ENCODE measurements at regions not wholly inside any gene's neighbourhood (a gene's known extent, or its start where the extent isn't known, plus 50 kb on each side); places are given as distances from the start of the nearest gene placed in this dataset.

DNA sequence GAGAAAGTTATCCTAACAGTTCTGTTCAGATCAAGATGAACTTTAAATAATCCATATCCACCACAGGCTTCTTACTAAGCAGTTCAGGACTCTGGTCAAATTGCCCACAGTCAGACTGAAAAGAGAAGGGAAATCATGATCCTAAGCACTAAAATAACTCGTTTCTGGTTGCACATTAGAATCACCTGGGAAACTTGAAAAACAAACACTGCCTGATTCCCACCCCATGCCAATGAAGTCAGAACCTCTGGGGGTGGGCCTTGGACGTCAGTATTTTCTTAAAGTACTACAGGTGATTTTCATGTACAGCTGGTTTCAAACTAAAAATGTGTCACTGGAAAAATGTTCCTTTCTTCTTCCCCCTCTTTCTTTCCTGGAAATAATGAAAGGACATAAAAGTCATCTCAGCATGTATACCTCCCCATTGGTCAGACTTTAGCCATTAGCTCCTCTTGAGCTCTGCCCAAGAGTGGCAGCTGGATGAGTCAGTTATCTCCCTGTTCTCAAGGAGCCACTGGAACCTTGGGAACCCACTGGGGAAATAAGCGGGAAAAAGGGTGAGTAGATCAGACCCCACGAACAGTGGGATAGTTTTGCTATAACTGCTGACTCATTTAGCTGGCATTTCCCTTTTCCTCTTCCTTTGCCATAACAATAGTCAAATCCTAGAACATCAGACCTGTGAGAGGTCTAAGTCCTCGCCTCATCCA lies 75.3 kb upstream of the IL6 start:
- Histone ChIP-seq H3K36me3 (no peaks in the 10 kb centered on the region), H3K27ac (replicated peaks) (no peak overlapping the region), H3K27me3 (ENCODE audit: low read depth) (no peaks in the 10 kb centered on the region), H3K4me3 (no peak overlapping the region), H3K9me3 (replicated peaks) (peaks cover 12% of the 10 kb centered on the region), H3K4me1 (peaks cover 15% of the 10 kb centered on the region)
- no peak for DNase-seq
- TF ChIP-seq, protein P1, sequence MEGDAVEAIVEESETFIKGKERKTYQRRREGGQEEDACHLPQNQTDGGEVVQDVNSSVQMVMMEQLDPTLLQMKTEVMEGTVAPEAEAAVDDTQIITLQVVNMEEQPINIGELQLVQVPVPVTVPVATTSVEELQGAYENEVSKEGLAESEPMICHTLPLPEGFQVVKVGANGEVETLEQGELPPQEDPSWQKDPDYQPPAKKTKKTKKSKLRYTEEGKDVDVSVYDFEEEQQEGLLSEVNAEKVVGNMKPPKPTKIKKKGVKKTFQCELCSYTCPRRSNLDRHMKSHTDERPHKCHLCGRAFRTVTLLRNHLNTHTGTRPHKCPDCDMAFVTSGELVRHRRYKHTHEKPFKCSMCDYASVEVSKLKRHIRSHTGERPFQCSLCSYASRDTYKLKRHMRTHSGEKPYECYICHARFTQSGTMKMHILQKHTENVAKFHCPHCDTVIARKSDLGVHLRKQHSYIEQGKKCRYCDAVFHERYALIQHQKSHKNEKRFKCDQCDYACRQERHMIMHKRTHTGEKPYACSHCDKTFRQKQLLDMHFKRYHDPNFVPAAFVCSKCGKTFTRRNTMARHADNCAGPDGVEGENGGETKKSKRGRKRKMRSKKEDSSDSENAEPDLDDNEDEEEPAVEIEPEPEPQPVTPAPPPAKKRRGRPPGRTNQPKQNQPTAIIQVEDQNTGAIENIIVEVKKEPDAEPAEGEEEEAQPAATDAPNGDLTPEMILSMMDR (IDR thresholded peaks at IDR 0.05; ENCODE audit: borderline replicate concordance), result no peak
- intact Hi-C loops (cut with micrococcal nuclease), result no loop called here

GRCh38 chr7:22651036-22651435 lies 76.0 kb upstream of the IL6 start:
- no peaks in the 10 kb centered on the region for H3K27me3 ChIP-seq (ENCODE audit: low read depth)
- intact Hi-C loops (cut with micrococcal nuclease), result no loop called here
- no peak for DNase-seq
- no peaks in the 10 kb centered on the region for H3K36me3 ChIP-seq
- H3K9me3 ChIP-seq (replicated peaks), result peaks cover 19% of the 10 kb centered on the region
- H3K4me3 ChIP-seq, result no peak overlapping the region
- H3K4me1 ChIP-seq, result peaks cover 15% of the 10 kb centered on the region
- no peak overlapping the region for H3K27ac ChIP-seq (replicated peaks)
- TF ChIP-seq, protein P1 (IDR thresholded peaks at IDR 0.05; ENCODE audit: borderline replicate concordance), result no peak

DNA sequence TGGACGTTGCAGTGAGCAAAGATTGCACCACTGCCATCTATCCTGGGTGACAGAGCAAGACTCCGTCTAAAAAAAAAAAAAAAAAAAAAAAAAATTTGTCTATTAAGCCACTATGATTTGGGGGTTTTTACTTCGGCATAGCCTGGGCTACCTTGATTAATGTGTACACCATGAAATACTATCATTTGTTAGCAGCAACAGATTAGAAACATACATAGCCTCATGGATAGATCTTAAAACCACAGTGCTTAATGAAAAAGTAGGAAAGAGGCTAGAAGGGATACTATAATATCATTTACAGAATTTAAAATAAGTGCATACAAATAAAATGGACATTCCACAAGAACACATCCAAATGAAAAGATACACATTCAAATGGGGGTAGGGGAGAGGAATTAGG lies 77.3 kb upstream of the IL6 start:
- DNase-seq, result no peak
- no peaks in the 10 kb centered on the region for H3K27me3 ChIP-seq (ENCODE audit: low read depth)
- TF ChIP-seq, protein P1 (IDR thresholded peaks at IDR 0.05; ENCODE audit: borderline replicate concordance), result no peak
- intact Hi-C loops (cut with micrococcal nuclease), result no loop called here
- H3K4me1 ChIP-seq, result peaks cover 15% of the 10 kb centered on the region
- H3K9me3 ChIP-seq (replicated peaks), result peaks cover 32% of the 10 kb centered on the region
- no peaks in the 10 kb centered on the region for H3K36me3 ChIP-seq
- H3K27ac ChIP-seq (replicated peaks), result no peak overlapping the region
- H3K4me3 ChIP-seq, result no peak overlapping the region

GRCh38 chr7:22647451-22648257 lies 79.3 kb upstream of the IL6 start:
- no peaks in the 10 kb centered on the region for H3K36me3 ChIP-seq
- H3K9me3 ChIP-seq (replicated peaks), result peaks cover 53% of the 10 kb centered on the region
- no peak overlapping the region for H3K27ac ChIP-seq (replicated peaks)
- H3K27me3 ChIP-seq (ENCODE audit: low read depth), result no peaks in the 10 kb centered on the region
- TF ChIP-seq, protein P1 (IDR thresholded peaks at IDR 0.05; ENCODE audit: borderline replicate concordance), result no peak
- no peak overlapping the region for H3K4me3 ChIP-seq
- DNase-seq, result no peak
- H3K4me1 ChIP-seq, result peaks cover 7% of the 10 kb centered on the region
- intact Hi-C loops (cut with micrococcal nuclease), result no loop called here

GRCh38 chr7:22645418-22646181 lies 81.4 kb upstream of the IL6 start:
- Histone ChIP-seq H3K4me3 (no peak overlapping the region), H3K36me3 (no peaks in the 10 kb centered on the region), H3K27ac (replicated peaks) (no peak overlapping the region), H3K27me3 (ENCODE audit: low read depth) (no peaks in the 10 kb centered on the region), H3K9me3 (replicated peaks) (peaks cover 72% of the 10 kb centered on the region), H3K4me1 (no peaks in the 10 kb centered on the region)
- intact Hi-C loops (cut with micrococcal nuclease), result no loop called here
- no peak for DNase-seq
- TF ChIP-seq, protein P1 (IDR thresholded peaks at IDR 0.05; ENCODE audit: borderline replicate concordance), result no peak

Data from left ventricle myocardium inferior (tissue), 1 donor.